H9 (cell line): ENCODE measurements at regions not wholly inside any gene's neighbourhood (a gene's known extent, or its start where the extent isn't known, plus 50 kb on each side); places are given as distances from the start of the nearest gene placed in this dataset.

Experiments
- DNase-seq: peaks from one replicate; pipeline ENCODE4 v3.0.0-alpha.2; 2017
- H2AFZ ChIP-seq: one replicate; pipeline ENCODE4 v1.6.1; 2013; ENCODE audit warnings: mild to moderate bottlenecking, low read length, control low read depth, moderate library complexity
- H2AK5ac ChIP-seq: 2 replicates; pipeline ENCODE4 v1.6.1; 2013; ENCODE audit warnings: low read length, control low read depth, mixed read lengths; ENCODE audit not compliant: insufficient read length
- H2BK120ac ChIP-seq: one replicate; pipeline ENCODE4 v1.6.1; 2013; ENCODE audit warnings: low read depth, mild to moderate bottlenecking, low read length, control low read depth, inconsistent platforms; ENCODE audit not compliant: poor library complexity, severe bottlenecking
- H2BK12ac ChIP-seq: 2 replicates; pipeline ENCODE4 v1.6.1; 2013; ENCODE audit warnings: low read length, control low read depth, mixed read lengths, low read depth; ENCODE audit not compliant: insufficient read length
- H2BK15ac ChIP-seq: 2 replicates; pipeline ENCODE4 v1.6.1; 2013; ENCODE audit warnings: low read depth, low read length, control low read depth
- H2BK20ac ChIP-seq: one replicate; pipeline ENCODE4 v1.6.1; 2013; ENCODE audit warnings: low read depth, mild to moderate bottlenecking, low read length, control low read depth, inconsistent platforms; ENCODE audit not compliant: poor library complexity, severe bottlenecking
- H2BK5ac ChIP-seq: 2 replicates; pipeline ENCODE4 v1.6.1; 2013; ENCODE audit warnings: low read length, control low read depth, mixed read lengths; ENCODE audit not compliant: insufficient read length
- H3K14ac ChIP-seq: 2 replicates; pipeline ENCODE4 v1.6.1; 2013; ENCODE audit warnings: low read length, control low read depth; ENCODE audit not compliant: insufficient read depth
- H3K18ac ChIP-seq: 2 replicates; pipeline ENCODE4 v1.6.1; 2013; ENCODE audit warnings: low read depth, mild to moderate bottlenecking, mixed read lengths, low read length, control low read depth; ENCODE audit not compliant: insufficient read length
- H3K23ac ChIP-seq: 2 replicates; pipeline ENCODE4 v1.6.1; 2013; ENCODE audit warnings: low read length, control low read depth, mixed read lengths, low read depth; ENCODE audit not compliant: insufficient read length
- H3K23me2 ChIP-seq: 2 replicates; pipeline ENCODE4 v1.6.1; 2013; ENCODE audit warnings: low read depth, mild to moderate bottlenecking, mixed read lengths, low read length, control low read depth; ENCODE audit not compliant: insufficient read length, poor library complexity, severe bottlenecking
- H3K27ac ChIP-seq: 2 replicates; pipeline ENCODE4 v1.5.1; 2013; ENCODE audit warnings: low read length, control low read depth, mixed read lengths, low read depth; ENCODE audit not compliant: insufficient read length
- H3K27me3 ChIP-seq: 2 replicates; pipeline ENCODE4 v1.6.1; 2013; ENCODE audit warnings: low read length, control low read depth, inconsistent platforms; ENCODE audit not compliant: insufficient read depth
- H3K4ac ChIP-seq: 2 replicates; pipeline ENCODE4 v1.6.1; 2013; ENCODE audit warnings: low read depth, mild to moderate bottlenecking, control low read depth, inconsistent platforms, low read length, moderate library complexity
- H3K4me1 ChIP-seq: 2 replicates; pipeline ENCODE4 v1.6.1; 2013; ENCODE audit warnings: low read length, control low read depth, inconsistent platforms; ENCODE audit not compliant: insufficient read depth
- H3K4me2 ChIP-seq: 2 replicates; pipeline ENCODE4 v1.6.1; 2013; ENCODE audit warnings: low read length, control low read depth, mixed read lengths; ENCODE audit not compliant: insufficient read length, insufficient read depth
- H3K56ac ChIP-seq: 2 replicates; pipeline ENCODE4 v1.6.1; 2013; ENCODE audit warnings: low read depth, mild to moderate bottlenecking, mixed read lengths, low read length, control low read depth; ENCODE audit not compliant: insufficient read length
- H3K79me1 ChIP-seq: 2 replicates; pipeline ENCODE4 v1.6.1; 2013; ENCODE audit warnings: low read depth, mild to moderate bottlenecking, moderate library complexity, low read length, control low read depth, inconsistent platforms; ENCODE audit not compliant: insufficient read depth, poor library complexity, severe bottlenecking
- H3K79me2 ChIP-seq: 2 replicates; pipeline ENCODE4 v1.6.1; 2013; ENCODE audit warnings: low read length, control low read depth, inconsistent platforms; ENCODE audit not compliant: insufficient read depth
- H3K9ac ChIP-seq: 2 replicates; pipeline ENCODE4 v1.6.1; 2013; ENCODE audit warnings: low read length, control low read depth, mixed read lengths; ENCODE audit not compliant: insufficient read length; ENCODE audit errors: extremely low read depth
- H3K9me3 ChIP-seq: one replicate; pipeline ENCODE4 v1.6.1; 2013; ENCODE audit warnings: low read depth, low read length, inconsistent platforms; ENCODE audit not compliant: control insufficient read depth
- H3T11ph ChIP-seq: one replicate; pipeline ENCODE4 v1.6.1; 2013; ENCODE audit warnings: mild to moderate bottlenecking, low read length, control low read depth, inconsistent platforms
- H4K20me1 ChIP-seq: one replicate; pipeline ENCODE4 v1.6.1; 2013; ENCODE audit not compliant: control insufficient read depth, insufficient read length, insufficient read depth
- H4K5ac ChIP-seq: 2 replicates; pipeline ENCODE4 v1.6.1; 2013; ENCODE audit warnings: low read depth, mild to moderate bottlenecking, mixed read lengths, low read length, control low read depth; ENCODE audit not compliant: insufficient read length
- H4K8ac ChIP-seq: replicated peaks from 2 replicates; pipeline ENCODE4 v1.6.1; 2013; ENCODE audit warnings: low read length, control low read depth, mixed read lengths, low read depth; ENCODE audit not compliant: insufficient read length
- H4K91ac ChIP-seq: 2 replicates; pipeline ENCODE4 v1.6.1; 2013; ENCODE audit warnings: low read depth, mild to moderate bottlenecking, moderate library complexity, mixed read lengths, low read length, control low read depth; ENCODE audit not compliant: insufficient read length
- H3K27ac Mint-ChIP-seq, 3 experiments: 2 replicates in 2 of 3; 3 replicates in 1 of 3; pipeline ENCODE4 v1.8.0; 2020 to 2021; ENCODE audit warnings: mixed read lengths in 3 of 3, mild to moderate bottlenecking in 1 of 3, moderate library complexity in 1 of 3
- H3K27me3 Mint-ChIP-seq: 2 replicates; pipeline ENCODE4 v1.8.0; 2021; ENCODE audit warnings: low read depth, mild to moderate bottlenecking, moderate library complexity, mixed read lengths
- H3K36me3 Mint-ChIP-seq, 3 experiments: 2 replicates in 2 of 3; 3 replicates in 1 of 3; pipeline ENCODE4 v1.8.0; 2020 to 2021; ENCODE audit warnings: low read depth in 3 of 3, mixed read lengths in 3 of 3; ENCODE audit not compliant: insufficient read depth in 1 of 3
- H3K4me1 Mint-ChIP-seq, 2 experiments: 2 replicates each; pipeline ENCODE4 v1.8.0; 2020; ENCODE audit warnings: mixed read lengths in 2 of 2
- H3K4me3 Mint-ChIP-seq, 2 experiments: 2 replicates in 1 of 2; 3 replicates in 1 of 2; pipeline ENCODE4 v1.8.0; 2020 to 2021; ENCODE audit warnings: mild to moderate bottlenecking in 2 of 2, mixed read lengths in 2 of 2, moderate library complexity in 1 of 2
- H3K9me3 Mint-ChIP-seq, 2 experiments: 2 replicates in 1 of 2; 3 replicates in 1 of 2; pipeline ENCODE4 v1.8.0; 2020; ENCODE audit warnings: mild to moderate bottlenecking in 2 of 2, mixed read lengths in 2 of 2, moderate library complexity in 1 of 2
- WGBS: extraction: QIAGEN DNeasy Blood & Tissue Kit; methylation state at CpG from one replicate; pipeline ENCODE4 v1.1.7; 2013; ENCODE audit warnings: missing lambda C conversion rate, low lambda C conversion rate, mixed read lengths; ENCODE audit not compliant: insufficient read length; ENCODE audit errors: extremely low coverage; 5-methylcytosine and 5-hydroxymethylcytosine counted together
- TF ChIP-seq, protein P1 (sequence below): fragments of 200-600 bp; sonication (generic); conservative IDR thresholded peaks from 3 replicates; pipeline ENCODE4 v1.8.0; 2021; ENCODE audit warnings: antibody characterized with exemption, mild to moderate bottlenecking

- peak; percentile 81 for DNase-seq
- no peak overlapping the region for H2AFZ ChIP-seq
- no peak overlapping the region; a peak in 2 of 7 replicates for H3K27ac Mint-ChIP-seq
These were observed 53.8 kb upstream of the TARDBP start for GRCh38 chr1:10958614-10959013.

More at GRCh38 chr1:10958614-10959013, 53.8 kb upstream of the TARDBP start:
- Histone ChIP-seq H3K27me3 (no peaks in the 10 kb centered on the region), H2BK5ac (no peak overlapping the region), H2BK12ac (no peak overlapping the region), H3K9ac (no peak overlapping the region), H3K4me1 (no peaks in the 10 kb centered on the region), H2AK5ac (no peak overlapping the region), H3T11ph (no peak overlapping the region), H3K79me2 (no peaks in the 10 kb centered on the region), H2BK20ac (no peak overlapping the region), H4K20me1 (no peaks in the 10 kb centered on the region), H3K79me1 (no peaks in the 10 kb centered on the region), H4K5ac (no peak overlapping the region), H2BK120ac (no peak overlapping the region), H2BK15ac (no peak overlapping the region), H4K8ac (no peak overlapping the region), H3K23me2 (no peaks in the 10 kb centered on the region), H3K4ac (no peak overlapping the region), H3K18ac (no peak overlapping the region), H3K4me2 (no peak overlapping the region), H3K9me3 (no peaks in the 10 kb centered on the region), H4K91ac (no peak overlapping the region), H3K14ac (no peak overlapping the region), H3K23ac (no peak overlapping the region), H3K56ac (no peak overlapping the region), H3K27ac (no peak overlapping the region)
- Mint-ChIP-seq H3K36me3 (no peaks in the 10 kb centered on the region), H3K27me3 (peaks cover 40% of the 10 kb centered on the region), H3K9me3 (peaks cover 0 to 1% of the 10 kb centered on the region in 2 experiments; a peak in 1 of 5 replicates), H3K4me1 (peaks cover 24 to 40% of the 10 kb centered on the region in 2 experiments), H3K4me3 (no peak overlapping the region)
- TF ChIP-seq, protein P1, sequence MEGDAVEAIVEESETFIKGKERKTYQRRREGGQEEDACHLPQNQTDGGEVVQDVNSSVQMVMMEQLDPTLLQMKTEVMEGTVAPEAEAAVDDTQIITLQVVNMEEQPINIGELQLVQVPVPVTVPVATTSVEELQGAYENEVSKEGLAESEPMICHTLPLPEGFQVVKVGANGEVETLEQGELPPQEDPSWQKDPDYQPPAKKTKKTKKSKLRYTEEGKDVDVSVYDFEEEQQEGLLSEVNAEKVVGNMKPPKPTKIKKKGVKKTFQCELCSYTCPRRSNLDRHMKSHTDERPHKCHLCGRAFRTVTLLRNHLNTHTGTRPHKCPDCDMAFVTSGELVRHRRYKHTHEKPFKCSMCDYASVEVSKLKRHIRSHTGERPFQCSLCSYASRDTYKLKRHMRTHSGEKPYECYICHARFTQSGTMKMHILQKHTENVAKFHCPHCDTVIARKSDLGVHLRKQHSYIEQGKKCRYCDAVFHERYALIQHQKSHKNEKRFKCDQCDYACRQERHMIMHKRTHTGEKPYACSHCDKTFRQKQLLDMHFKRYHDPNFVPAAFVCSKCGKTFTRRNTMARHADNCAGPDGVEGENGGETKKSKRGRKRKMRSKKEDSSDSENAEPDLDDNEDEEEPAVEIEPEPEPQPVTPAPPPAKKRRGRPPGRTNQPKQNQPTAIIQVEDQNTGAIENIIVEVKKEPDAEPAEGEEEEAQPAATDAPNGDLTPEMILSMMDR: no peak
- WGBS: no CpG with 5 or more reads among the region's 10 CpGs
